DND-41 (cell line): ENCODE measurements at regions not wholly inside any gene's neighbourhood (a gene's known extent, or its start where the extent isn't known, plus 50 kb on each side); places are given as distances from the start of the nearest gene placed in this dataset.

Source experiments
- EZH2 ChIP-seq: IDR thresholded peaks from 3 replicates; pipeline ENCODE4 v1.6.1; 2012; ENCODE audit warnings: borderline replicate concordance, low read depth, mild to moderate bottlenecking, moderate library complexity, low read length, inconsistent platforms; ENCODE audit not compliant: severe bottlenecking
- TF ChIP-seq, protein P1 (sequence below): IDR thresholded peaks from 2 replicates; pipeline ENCODE4 v1.5.1; 2012; ENCODE audit warnings: borderline replicate concordance, low read length, moderate library complexity, mild to moderate bottlenecking; ENCODE audit not compliant: poor library complexity, severe bottlenecking; ENCODE audit errors: extremely low read depth

- TF ChIP-seq, protein P1, sequence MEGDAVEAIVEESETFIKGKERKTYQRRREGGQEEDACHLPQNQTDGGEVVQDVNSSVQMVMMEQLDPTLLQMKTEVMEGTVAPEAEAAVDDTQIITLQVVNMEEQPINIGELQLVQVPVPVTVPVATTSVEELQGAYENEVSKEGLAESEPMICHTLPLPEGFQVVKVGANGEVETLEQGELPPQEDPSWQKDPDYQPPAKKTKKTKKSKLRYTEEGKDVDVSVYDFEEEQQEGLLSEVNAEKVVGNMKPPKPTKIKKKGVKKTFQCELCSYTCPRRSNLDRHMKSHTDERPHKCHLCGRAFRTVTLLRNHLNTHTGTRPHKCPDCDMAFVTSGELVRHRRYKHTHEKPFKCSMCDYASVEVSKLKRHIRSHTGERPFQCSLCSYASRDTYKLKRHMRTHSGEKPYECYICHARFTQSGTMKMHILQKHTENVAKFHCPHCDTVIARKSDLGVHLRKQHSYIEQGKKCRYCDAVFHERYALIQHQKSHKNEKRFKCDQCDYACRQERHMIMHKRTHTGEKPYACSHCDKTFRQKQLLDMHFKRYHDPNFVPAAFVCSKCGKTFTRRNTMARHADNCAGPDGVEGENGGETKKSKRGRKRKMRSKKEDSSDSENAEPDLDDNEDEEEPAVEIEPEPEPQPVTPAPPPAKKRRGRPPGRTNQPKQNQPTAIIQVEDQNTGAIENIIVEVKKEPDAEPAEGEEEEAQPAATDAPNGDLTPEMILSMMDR: no peak
- TF ChIP-seq EZH2: no peak
Observed at GRCh38 chr17:71113347-71113746, 944.0 kb downstream of the KCNJ2 start.
